ENCODE measurements at regions not wholly inside any gene's neighbourhood (a gene's known extent, or its start where the extent isn't known, plus 50 kb on each side); places are given as distances from the start of the nearest gene placed in this dataset.

DNA sequence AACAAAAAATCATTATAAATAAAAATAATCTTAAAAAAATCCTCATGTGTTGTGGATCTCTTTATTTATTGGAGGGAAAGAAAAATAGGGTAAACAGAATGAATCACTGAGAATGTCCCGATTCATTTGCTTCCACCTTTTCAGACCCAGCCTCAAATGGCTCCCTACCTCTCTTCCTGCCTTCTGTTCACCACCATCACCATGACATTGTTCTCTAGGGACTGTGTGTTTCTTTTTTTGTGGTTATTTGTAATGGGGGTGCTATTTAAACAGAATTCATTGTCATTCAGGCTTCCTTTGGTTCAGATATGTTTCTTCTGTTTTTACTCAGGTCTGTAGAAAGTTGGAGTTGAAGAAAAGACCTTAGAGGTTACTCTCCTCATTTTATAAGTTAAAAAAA is 198.2 kb downstream of the KIF4B start:
- no peak for DNase-seq

DNA sequence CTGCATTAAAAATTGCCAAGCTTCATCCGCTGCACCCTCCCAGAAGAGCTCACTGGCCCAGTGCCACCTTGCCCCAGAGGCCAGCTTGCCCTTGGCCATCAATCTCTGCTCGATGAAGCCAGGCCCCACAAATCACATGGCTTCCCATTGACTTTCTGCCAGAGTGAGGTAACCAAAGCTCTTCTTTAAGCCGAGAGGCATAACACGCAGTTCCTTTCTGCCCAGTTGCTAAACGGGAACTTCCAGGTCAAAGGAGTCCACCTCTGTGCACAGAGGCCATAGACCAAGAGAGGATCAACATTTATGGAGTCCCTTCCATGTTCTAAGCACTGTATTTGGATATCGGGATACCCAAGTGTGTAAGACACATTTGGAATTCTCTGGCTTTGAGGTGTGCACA is 208.8 kb downstream of the KIF4B start:
- no peak for DNase-seq

DNA sequence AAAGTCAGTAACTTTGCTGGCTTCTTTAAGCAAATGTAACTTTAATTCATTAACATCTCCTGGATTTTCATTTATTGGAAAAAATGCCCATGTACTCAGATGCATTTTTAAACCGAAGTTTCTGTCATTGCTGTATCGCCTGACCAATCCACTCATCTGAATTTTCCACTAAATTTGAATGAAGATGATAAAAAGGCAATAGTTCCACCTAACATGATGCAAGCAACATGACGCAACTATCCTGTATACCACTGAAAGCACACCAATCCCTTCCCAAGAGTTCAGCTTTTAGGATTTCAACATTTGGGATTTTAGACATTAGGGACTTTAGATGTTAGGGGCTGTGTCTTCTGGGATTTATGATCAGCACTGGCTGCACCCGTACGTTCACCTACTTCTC is 215.6 kb downstream of the KIF4B start:
- no peak for DNase-seq

DNA sequence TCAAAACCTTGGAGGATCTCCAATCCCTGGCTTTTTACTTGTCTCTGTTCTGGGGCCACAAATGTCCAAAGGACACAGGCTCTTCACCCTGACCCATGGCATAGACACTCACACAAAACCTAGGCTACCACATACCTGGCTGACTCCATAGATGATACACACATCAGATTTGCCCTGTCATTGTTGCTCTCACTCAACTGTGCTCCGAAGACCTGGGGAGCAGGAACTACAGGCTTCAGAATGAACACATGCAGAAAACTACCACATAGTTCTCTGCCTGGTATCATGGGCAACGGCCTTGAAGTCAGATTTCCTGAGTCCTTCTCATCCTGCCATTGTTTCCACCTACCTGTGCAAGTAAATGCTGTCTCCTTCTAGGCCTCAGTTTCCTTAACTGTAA is 226.2 kb downstream of the KIF4B start:
- no peak for DNase-seq

DNA sequence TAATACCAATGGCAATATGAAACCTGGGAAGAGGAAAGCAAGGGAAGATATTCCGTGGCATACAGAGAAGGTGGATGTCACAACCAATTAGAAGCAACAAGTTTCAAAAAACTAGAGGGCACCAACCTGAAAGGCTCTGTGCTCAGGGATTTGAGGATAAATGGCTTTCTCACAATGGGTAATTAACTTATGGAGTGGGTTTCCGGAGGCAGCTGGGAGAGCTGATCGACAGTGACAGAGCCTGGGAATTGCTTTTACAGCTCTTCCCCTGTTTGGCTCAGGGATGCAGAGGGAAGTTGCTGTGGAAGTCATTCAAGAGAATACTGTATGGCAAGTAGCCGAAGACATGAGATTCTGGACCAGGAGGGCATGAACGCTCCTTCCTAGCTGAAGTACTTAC is 237.0 kb downstream of the KIF4B start:
- no peak for DNase-seq

GRCh38 chr5:155252025-155252424 is 238.5 kb downstream of the KIF4B start:
- DNase-seq: no peak

- DNase-seq: no peak
These were observed 239.2 kb downstream of the KIF4B start for GRCh38 chr5:155252717-155253116.

- no peak for DNase-seq
These were observed 240.8 kb downstream of the KIF4B start for GRCh38 chr5:155254399-155254798.

DNA sequence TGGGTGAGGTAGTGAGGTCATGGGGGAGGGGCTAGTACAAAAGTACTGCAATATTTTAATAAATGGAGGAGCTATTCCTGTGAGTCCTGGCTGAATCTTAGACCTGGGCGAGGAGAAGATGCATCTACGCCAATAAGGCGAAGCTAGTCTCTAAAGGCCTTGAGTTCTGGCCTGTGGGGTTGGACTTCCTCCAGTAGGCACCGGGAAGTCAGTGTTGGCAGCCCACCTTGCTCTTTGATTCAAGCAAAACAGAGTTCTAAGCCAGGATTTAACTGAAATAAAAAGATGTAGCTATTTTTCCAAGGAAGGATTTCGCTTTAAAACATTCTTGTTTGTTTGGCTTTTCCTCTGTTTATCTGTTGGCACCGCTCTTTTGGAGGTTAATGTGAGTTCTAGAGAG is 244.6 kb downstream of the KIF4B start:
- no peak for DNase-seq

GRCh38 chr5:155259648-155260047 is 246.1 kb downstream of the KIF4B start:
- DNase-seq: peak; percentile 8

- peak; percentile 40 for DNase-seq
These were observed 247.2 kb downstream of the KIF4B start for GRCh38 chr5:155260798-155261197.

- DNase-seq: no peak
These were observed 249.8 kb downstream of the KIF4B start for GRCh38 chr5:155263381-155263780.

DNA sequence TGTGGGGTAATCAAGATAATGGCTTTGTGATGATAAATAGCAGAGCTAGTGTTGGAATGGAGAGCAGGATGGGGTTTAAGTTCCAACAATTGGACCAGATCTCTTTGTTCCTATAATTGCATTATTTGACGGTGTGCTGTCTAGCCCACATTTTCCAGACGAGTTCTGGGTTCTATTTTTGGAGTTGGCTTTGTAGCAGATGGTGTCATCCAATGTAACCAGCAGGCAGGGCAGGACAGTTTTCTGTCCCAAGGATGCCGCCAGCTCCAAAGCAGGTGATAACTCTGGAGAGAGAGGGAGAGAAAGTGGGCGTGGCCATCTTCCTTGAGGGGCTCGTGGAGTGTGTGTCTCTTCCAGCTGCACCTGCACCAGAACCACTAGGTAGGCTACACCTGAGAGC is 251.3 kb downstream of the KIF4B start:
- DNase-seq: no peak

GRCh38 chr5:155268770-155269425 is 255.3 kb downstream of the KIF4B start:
- DNase-seq: no peak

- DNase-seq: no peak
These were observed 257.2 kb downstream of the KIF4B start for GRCh38 chr5:155270725-155271124.

- no peak for DNase-seq
These were observed 260.9 kb downstream of the KIF4B start for GRCh38 chr5:155274484-155274883.

- no peak for DNase-seq
These were observed 261.7 kb downstream of the KIF4B start for GRCh38 chr5:155275222-155275621.

GRCh38 chr5:155276231-155276630 is 262.7 kb downstream of the KIF4B start:
- DNase-seq: no peak

- DNase-seq: no peak
These were observed 265.0 kb downstream of the KIF4B start for GRCh38 chr5:155278532-155278931.

DNA sequence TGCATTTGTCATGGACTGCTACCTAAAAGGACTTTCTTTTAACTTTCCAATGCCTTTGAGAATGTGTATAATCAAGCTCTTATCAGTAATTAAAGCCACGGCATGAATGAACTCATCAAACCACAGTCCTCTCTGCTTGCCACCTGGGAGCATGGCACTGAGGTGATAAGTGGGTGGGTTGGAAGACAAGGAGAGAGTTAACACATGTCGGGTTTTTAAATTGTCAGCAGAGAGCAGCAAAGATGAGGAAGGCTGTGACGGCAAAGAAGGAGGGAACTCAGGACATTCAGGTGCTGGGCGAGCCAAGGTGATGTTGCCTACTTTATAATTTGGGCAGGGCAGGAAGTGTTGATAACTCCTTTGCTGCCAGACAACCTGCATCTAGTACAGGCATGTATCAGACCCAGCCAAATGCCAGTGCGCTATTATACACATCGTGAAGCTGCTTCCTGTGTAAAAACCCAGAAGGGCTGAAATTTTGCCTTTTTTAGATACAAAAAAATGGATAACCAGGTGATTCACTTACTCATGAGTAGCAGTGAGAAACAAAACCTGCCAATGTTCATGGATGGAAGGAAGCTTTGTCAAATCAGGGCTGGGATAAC is 269.1 kb downstream of the KIF4B start:
- peak; percentile 3 for DNase-seq

GRCh38 chr5:155285706-155286105 is 272.2 kb downstream of the KIF4B start:
- no peak for DNase-seq

DNA sequence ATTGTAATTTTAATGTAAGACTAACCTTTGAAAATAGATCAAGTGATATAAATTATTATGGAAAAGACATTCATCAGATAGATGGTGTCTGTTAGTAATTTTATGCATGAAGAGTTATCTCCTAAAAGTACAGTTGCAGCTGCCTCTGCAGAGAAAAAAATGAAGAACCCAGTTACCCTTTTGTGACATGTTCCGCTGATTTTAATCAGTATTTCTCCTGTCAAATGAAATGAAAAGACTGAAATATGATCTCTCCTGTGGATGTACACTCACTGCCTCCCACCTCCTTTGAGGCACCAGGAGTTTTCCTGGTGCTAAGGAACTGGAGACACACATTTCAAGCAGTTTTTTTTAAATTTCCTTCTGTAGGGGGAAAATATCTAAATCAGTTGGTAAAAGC is 277.4 kb downstream of the KIF4B start:
- DNase-seq: no peak

- no peak for DNase-seq
These were observed 280.1 kb downstream of the KIF4B start for GRCh38 chr5:155293605-155294178.

- no peak for DNase-seq
These were observed 281.6 kb downstream of the KIF4B start for GRCh38 chr5:155295111-155295510.

All from hematopoietic multipotent progenitor cell treated with erythropoietin and hydrocortisone succinate and interleukin-3 and kit ligand, for 4 days (in vitro differentiated cells).